ENCODE measurements at regions not wholly inside any gene's neighbourhood (a gene's known extent, or its start where the extent isn't known, plus 50 kb on each side); places are given as distances from the start of the nearest gene placed in this dataset.

DNA sequence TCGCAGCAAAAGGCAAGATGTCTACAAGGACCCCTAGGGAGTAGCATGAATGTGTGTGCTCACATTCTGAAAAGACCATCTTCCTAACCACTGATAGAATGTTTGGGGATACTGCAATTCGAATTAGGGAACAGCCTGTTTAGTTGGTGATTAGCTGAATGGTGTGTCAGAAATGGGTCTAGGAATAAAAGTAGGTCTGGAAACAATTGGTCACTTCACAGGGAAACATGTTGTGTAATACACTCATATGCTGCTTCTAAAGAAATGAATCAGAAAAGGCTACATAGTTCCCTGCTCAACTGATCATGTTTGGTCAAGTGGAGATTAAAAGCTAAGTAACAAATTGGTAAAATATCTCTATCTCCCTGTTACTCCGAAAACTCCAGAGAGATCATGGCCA lies 2362.4 kb upstream of the TENM3 start:
- ChIA-PET POLR2A (no interaction called here), CTCF (ENCODE audit: low intra/inter-chr PET ratio, low total read pairs) (no interaction called here)
- Histone ChIP-seq H2AFZ (ENCODE audit: low read length) (no peak overlapping the region), H3K4me2 (ENCODE audit: low read depth, low read length) (no peak overlapping the region), H3K27ac (ENCODE audit: extremely low read length, insufficient read depth, low read length) (no peak overlapping the region), H3K9ac (ENCODE audit: insufficient read depth, low read depth, low read length) (no peak overlapping the region), H3K27me3 (ENCODE audit: control insufficient read depth in 1 of 2, insufficient read depth in 2 of 2, low read length in 2 of 2) (no peaks in the 10 kb centered on the region; a peak in 1 of 5 replicates), H3K4me1 (ENCODE audit: insufficient read depth, low read length) (no peaks in the 10 kb centered on the region), H4K20me1 (ENCODE audit: insufficient read depth, low read length) (no peaks in the 10 kb centered on the region), H3K4me3 (replicated peaks in 1 of 3; ENCODE audit: insufficient read depth in 1 of 3, low read depth in 2 of 3, low read length in 3 of 3) (no peak overlapping the region), H3K9me3 (ENCODE audit: low read length) (no peaks in the 10 kb centered on the region), H3K36me3 (replicated peaks in 1 of 2; ENCODE audit: control insufficient read depth in 1 of 2, insufficient read depth in 2 of 2, low read length in 2 of 2) (no peaks in the 10 kb centered on the region), H3K79me2 (ENCODE audit: insufficient read depth, low read length) (no peaks in the 10 kb centered on the region)
- ATAC-seq, result no peak
- TF ChIP-seq SIN3A (IDR thresholded peaks at IDR 0.05; ENCODE audit: borderline replicate concordance, low read depth, low read length) (no peak), PAWR (CRISPR knock-in tag; IDR thresholded peaks at IDR 0.05; ENCODE audit: borderline replicate concordance) (no peak), NFKB2 (CRISPR knock-in tag; IDR thresholded peaks at IDR 0.05; ENCODE audit: borderline replicate concordance) (no peak), JUND (CRISPR knock-in tag; IDR thresholded peaks at IDR 0.05) (no peak), ZNF800 (CRISPR knock-in tag; IDR thresholded peaks at IDR 0.05) (no peak), ZNF225 (CRISPR knock-in tag; IDR thresholded peaks at IDR 0.05) (no peak), RORA (CRISPR knock-in tag; IDR thresholded peaks at IDR 0.05) (no peak), PPARG (CRISPR knock-in tag; conservative IDR thresholded peaks at IDR 0.05) (no peak), KDM5A (IDR thresholded peaks at IDR 0.05; ENCODE audit: borderline replicate concordance, low read length) (no peak), ZNF878 (CRISPR knock-in tag; IDR thresholded peaks at IDR 0.05) (no peak)
- TF ChIP-seq, protein P1, sequence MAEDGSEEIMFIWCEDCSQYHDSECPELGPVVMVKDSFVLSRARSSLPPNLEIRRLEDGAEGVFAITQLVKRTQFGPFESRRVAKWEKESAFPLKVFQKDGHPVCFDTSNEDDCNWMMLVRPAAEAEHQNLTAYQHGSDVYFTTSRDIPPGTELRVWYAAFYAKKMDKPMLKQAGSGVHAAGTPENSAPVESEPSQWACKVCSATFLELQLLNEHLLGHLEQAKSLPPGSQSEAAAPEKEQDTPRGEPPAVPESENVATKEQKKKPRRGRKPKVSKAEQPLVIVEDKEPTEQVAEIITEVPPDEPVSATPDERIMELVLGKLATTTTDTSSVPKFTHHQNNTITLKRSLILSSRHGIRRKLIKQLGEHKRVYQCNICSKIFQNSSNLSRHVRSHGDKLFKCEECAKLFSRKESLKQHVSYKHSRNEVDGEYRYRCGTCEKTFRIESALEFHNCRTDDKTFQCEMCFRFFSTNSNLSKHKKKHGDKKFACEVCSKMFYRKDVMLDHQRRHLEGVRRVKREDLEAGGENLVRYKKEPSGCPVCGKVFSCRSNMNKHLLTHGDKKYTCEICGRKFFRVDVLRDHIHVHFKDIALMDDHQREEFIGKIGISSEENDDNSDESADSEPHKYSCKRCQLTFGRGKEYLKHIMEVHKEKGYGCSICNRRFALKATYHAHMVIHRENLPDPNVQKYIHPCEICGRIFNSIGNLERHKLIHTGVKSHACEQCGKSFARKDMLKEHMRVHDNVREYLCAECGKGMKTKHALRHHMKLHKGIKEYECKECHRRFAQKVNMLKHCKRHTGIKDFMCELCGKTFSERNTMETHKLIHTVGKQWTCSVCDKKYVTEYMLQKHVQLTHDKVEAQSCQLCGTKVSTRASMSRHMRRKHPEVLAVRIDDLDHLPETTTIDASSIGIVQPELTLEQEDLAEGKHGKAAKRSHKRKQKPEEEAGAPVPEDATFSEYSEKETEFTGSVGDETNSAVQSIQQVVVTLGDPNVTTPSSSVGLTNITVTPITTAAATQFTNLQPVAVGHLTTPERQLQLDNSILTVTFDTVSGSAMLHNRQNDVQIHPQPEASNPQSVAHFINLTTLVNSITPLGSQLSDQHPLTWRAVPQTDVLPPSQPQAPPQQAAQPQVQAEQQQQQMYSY (CRISPR knock-in tag; IDR thresholded peaks at IDR 0.05), result no peak
- intact Hi-C loops (cut with micrococcal nuclease; ENCODE audit: unreplicated experiment) (no loop called here), in situ Hi-C loops (cut with HindIII; ENCODE audit: extremely low pct_ligation_motif_present, low pct_unique_long_range_greater_than_20kb) (no loop called here)
- FAIRE-seq, result no peak
- WGBS (ENCODE audit: low lambda C conversion rate), result 2% methylated on average over 3 of the region's 3 CpGs
- DNase-seq (ENCODE audit: low spot score), result no peak
- no TSS peak for BruUV-seq (replicated peaks)

All from HepG2 (cell line).